Upper lobe of left lung (tissue), 4 donors: ENCODE measurements at regions not wholly inside any gene's neighbourhood (a gene's known extent, or its start where the extent isn't known, plus 50 kb on each side); places are given as distances from the start of the nearest gene placed in this dataset.

ENCODE experiments used
- CTCF ChIP-seq, 6 experiments: fragments of 450-650 bp in 4 of 6; fragments of 200-600 bp in 2 of 6; sonication (generic) in 2 of 6; IDR thresholded peaks; one replicate each; pipeline ENCODE4 v1.5.1; 2016 to 2019; ENCODE audit warnings: antibody characterized with exemption in 6 of 6
- EP300 ChIP-seq, 4 donors: sonication (generic); formaldehyde crosslinking; IDR thresholded peaks; one replicate each; pipeline ENCODE4 v1.5.1; 2017; ENCODE audit warnings: antibody characterized with exemption in 4 of 4, control low read depth in 2 of 4
- POLR2A ChIP-seq, 4 donors: fragments of 450-650 bp; IDR thresholded peaks; one replicate each; pipeline ENCODE4 v1.5.1; 2016 to 2017; ENCODE audit warnings: antibody characterized with exemption in 4 of 4, mild to moderate bottlenecking in 2 of 4
- POLR2AphosphoS5 ChIP-seq, 2 donors: sonication (generic); formaldehyde crosslinking; IDR thresholded peaks; one replicate each; pipeline ENCODE4 v1.5.1; 2017; ENCODE audit warnings: antibody characterized with exemption in 2 of 2

- TF ChIP-seq POLR2A (IDR thresholded peaks at IDR 0.05), result no peak
- TF ChIP-seq CTCF (IDR thresholded peaks at IDR 0.05), result no peak
- no peak for TF ChIP-seq EP300 (IDR thresholded peaks at IDR 0.05)
- no peak for TF ChIP-seq POLR2AphosphoS5 (IDR thresholded peaks at IDR 0.05)
Observed at GRCh38 chr4:182010876-182011275, 232.3 kb upstream of the TENM3 start.
